H1 (cell line): ENCODE measurements at regions not wholly inside any gene's neighbourhood (a gene's known extent, or its start where the extent isn't known, plus 50 kb on each side); places are given as distances from the start of the nearest gene placed in this dataset.

ENCODE experiments used
- CTCF ChIA-PET: fragments of 300-600 bp; sonication (Branson Sonifier 250); formaldehyde crosslinking; loops from one replicate; lab custom pipeline; 2021; ENCODE audit not compliant: partially characterized antibody; lab: Charles Lee
- POLR2A ChIA-PET: fragments of 300-600 bp; sonication (Branson Sonifier 250); formaldehyde crosslinking; loops from one replicate; lab custom pipeline; 2021; ENCODE audit warnings: inconsistent platforms; ENCODE audit not compliant: partially characterized antibody; lab: Charles Lee
- DNase-seq, 2 experiments: peaks; one replicate each; pipeline versions ENCODE4 v3.0.0 to v3.0.0-alpha.2; 2010 to 2022; ENCODE audit warnings: low spot score in 2 of 2, low read depth in 1 of 2, mixed read lengths in 1 of 2
- FAIRE-seq: peaks from 2 replicates; lab custom pipeline; 2011; peaks lifted over from hg19 to GRCh38; lab: Jason Lieb, UNC
- H2AFZ ChIP-seq: 2 replicates; pipeline ENCODE4 v1.8.1; 2012; ENCODE audit warnings: low read length, inconsistent platforms
- H2AK5ac ChIP-seq: 2 replicates; pipeline ENCODE4 v1.6.1; 2013; ENCODE audit warnings: low read depth, low read length
- H2BK120ac ChIP-seq: replicated peaks from 2 replicates; pipeline ENCODE3; 2013; ENCODE audit warnings: low read depth, low read length, inconsistent platforms
- H2BK12ac ChIP-seq: 2 replicates; pipeline ENCODE4 v1.6.1; 2013; ENCODE audit warnings: low read depth, low read length
- H2BK15ac ChIP-seq: 2 replicates; pipeline ENCODE4 v1.6.1; 2013; ENCODE audit warnings: low read length
- H2BK20ac ChIP-seq: 2 replicates; pipeline ENCODE4 v1.6.1; 2013; ENCODE audit warnings: low read length
- H2BK5ac ChIP-seq: 2 replicates; pipeline ENCODE4 v1.6.1; 2013; ENCODE audit warnings: low read depth, low read length
- H3K14ac ChIP-seq: 2 replicates; pipeline ENCODE4 v1.6.1; 2013; ENCODE audit warnings: inconsistent platforms; ENCODE audit not compliant: insufficient read length
- H3K18ac ChIP-seq: 2 replicates; pipeline ENCODE4 v1.6.1; 2013; ENCODE audit warnings: low read length; ENCODE audit errors: extremely low read depth
- H3K23ac ChIP-seq: 2 replicates; pipeline ENCODE4 v1.6.1; 2013; ENCODE audit warnings: inconsistent platforms; ENCODE audit not compliant: insufficient read length
- H3K23me2 ChIP-seq: 2 replicates; pipeline ENCODE4 v1.6.1; 2013; ENCODE audit warnings: low read depth, low read length
- H3K27ac ChIP-seq: 2 replicates; pipeline ENCODE4 v1.6.1; 2011; ENCODE audit warnings: low read depth, low read length, inconsistent platforms
- H3K27me3 ChIP-seq, 4 experiments: replicated peaks in 1 of 4; 1 replicate in 1 of 4; 2 replicates in 3 of 4; pipeline versions ENCODE4 v1.6.1 to v1.8.1; 2011 to 2013; ENCODE audit warnings: low read length in 3 of 4, mild to moderate bottlenecking in 3 of 4, inconsistent platforms in 2 of 4, mixed read lengths in 2 of 4, moderate library complexity in 1 of 4; ENCODE audit not compliant: control insufficient read depth in 3 of 4, insufficient read depth in 3 of 4; ENCODE audit errors: extremely low read depth in 1 of 4
- H3K36me3 ChIP-seq, 4 experiments: 2 replicates each; pipeline versions ENCODE4 v1.6.1 to v1.8.1; 2011 to 2013; ENCODE audit warnings: mild to moderate bottlenecking in 4 of 4, low read length in 3 of 4, moderate library complexity in 2 of 4, control low read depth in 1 of 4, inconsistent platforms in 1 of 4; ENCODE audit not compliant: insufficient read depth in 4 of 4, control insufficient read depth in 2 of 4
- H3K4ac ChIP-seq: replicated peaks from 2 replicates; pipeline ENCODE3; 2013; ENCODE audit warnings: low read length, low read depth, mixed read lengths, inconsistent platforms; ENCODE audit not compliant: insufficient read length
- H3K4me1 ChIP-seq, 4 experiments: replicated peaks in 1 of 4; 1 replicate in 1 of 4; 2 replicates in 3 of 4; pipeline versions ENCODE4 v1.6.1 to v1.8.1; 2011 to 2013; ENCODE audit warnings: low read length in 3 of 4, inconsistent platforms in 2 of 4, mixed read lengths in 1 of 4; ENCODE audit not compliant: insufficient read depth in 4 of 4, control insufficient read depth in 3 of 4
- H3K4me2 ChIP-seq, 2 experiments: 2 replicates each; pipeline versions ENCODE4 v1.6.1 to v1.8.1; 2011 to 2013; ENCODE audit warnings: low read depth in 2 of 2, low read length in 2 of 2, control low read depth in 1 of 2, inconsistent platforms in 1 of 2, mild to moderate bottlenecking in 1 of 2; ENCODE audit not compliant: insufficient read depth in 1 of 2
- H3K4me3 ChIP-seq, 4 experiments: fragments of 200-600, 300-600 bp in 1 of 4; sonication (generic), shearing (Covaris generic), sonication (Bioruptor Twin) in 1 of 4; 2 replicates each; pipeline versions ENCODE4 v1.5.1 to v1.8.1; 2011 to 2016; ENCODE audit warnings: low read length in 4 of 4, low read depth in 3 of 4, control low read depth in 2 of 4, inconsistent platforms in 2 of 4, mild to moderate bottlenecking in 2 of 4, mixed read lengths in 1 of 4, moderate library complexity in 1 of 4; ENCODE audit not compliant: insufficient read depth in 2 of 4; ENCODE audit errors: extremely low read depth in 1 of 4
- H3K56ac ChIP-seq: replicated peaks from 2 replicates; pipeline ENCODE3; 2013; ENCODE audit warnings: low read depth, mild to moderate bottlenecking, mixed read lengths, low read length, inconsistent platforms; ENCODE audit not compliant: insufficient read length
- H3K79me1 ChIP-seq: 2 replicates; pipeline ENCODE4 v1.6.1; 2013; ENCODE audit warnings: low read depth, low read length, control low read depth
- H3K79me2 ChIP-seq, 2 experiments: 2 replicates each; pipeline versions ENCODE4 v1.6.1 to v1.8.1; 2012 to 2013; ENCODE audit warnings: low read length in 2 of 2, mild to moderate bottlenecking in 2 of 2, inconsistent platforms in 1 of 2; ENCODE audit not compliant: insufficient read depth in 2 of 2, control insufficient read depth in 1 of 2
- H3K9ac ChIP-seq, 4 experiments: replicated peaks in 1 of 4; 1 replicate in 1 of 4; 2 replicates in 3 of 4; pipeline versions ENCODE4 v1.6.1 to v1.8.1; 2011 to 2013; ENCODE audit warnings: low read depth in 3 of 4, low read length in 3 of 4, control low read depth in 2 of 4, mild to moderate bottlenecking in 2 of 4, moderate library complexity in 2 of 4, inconsistent platforms in 1 of 4; ENCODE audit errors: extremely low read depth in 1 of 4
- H3K9me3 ChIP-seq, 2 experiments: 2 replicates each; pipeline versions ENCODE4 v1.6.1 to v1.8.1; 2012 to 2013; ENCODE audit warnings: mild to moderate bottlenecking in 2 of 2, moderate library complexity in 2 of 2, control low read depth in 1 of 2, inconsistent platforms in 1 of 2, low read depth in 1 of 2, low read length in 1 of 2, mixed read lengths in 1 of 2; ENCODE audit not compliant: insufficient read depth in 2 of 2
- H4K20me1 ChIP-seq, 2 experiments: replicated peaks in 1 of 2; 2 replicates each; pipeline versions ENCODE3 to v1.8.1; 2011 to 2013; ENCODE audit warnings: inconsistent platforms in 2 of 2, low read length in 2 of 2, mild to moderate bottlenecking in 1 of 2; ENCODE audit not compliant: insufficient read depth in 2 of 2, control insufficient read depth in 1 of 2
- H4K5ac ChIP-seq: 2 replicates; pipeline ENCODE4 v1.6.1; 2013; ENCODE audit warnings: low read length, low read depth, mixed read lengths, inconsistent platforms; ENCODE audit not compliant: insufficient read length
- H4K8ac ChIP-seq: 2 replicates; pipeline ENCODE4 v1.8.0; 2013; ENCODE audit warnings: mild to moderate bottlenecking, moderate library complexity, low read length, inconsistent platforms; ENCODE audit not compliant: insufficient read depth; ENCODE audit errors: extremely low read depth
- H4K91ac ChIP-seq: replicated peaks from 2 replicates; pipeline ENCODE3; 2013; ENCODE audit warnings: low read length, mixed read lengths, inconsistent platforms; ENCODE audit not compliant: insufficient read length
- BACH1 ChIP-seq: IDR thresholded peaks from 2 replicates; pipeline ENCODE4 v1.6.1; 2012; ENCODE audit warnings: low read length, improper control_type of control experiment
- BRCA1 ChIP-seq: IDR thresholded peaks from 2 replicates; pipeline ENCODE4 v1.6.1; 2012; ENCODE audit warnings: low read depth, low read length, improper control_type of control experiment
- CBX8 ChIP-seq: fragments of 300-800, 300-1000 bp; sonication (generic); IDR thresholded peaks from 2 replicates; pipeline ENCODE4 v1.7.1; 2016; ENCODE audit warnings: low read depth, low read length, borderline replicate concordance
- CHD2 ChIP-seq: IDR thresholded peaks from 2 replicates; pipeline ENCODE4 v1.6.1; 2012; ENCODE audit warnings: low read length, improper control_type of control experiment
- EP300 ChIP-seq, 2 experiments: IDR thresholded peaks; 1 replicate in 1 of 2; 2 replicates in 1 of 2; pipeline ENCODE4 v1.6.1; 2011 to 2012; ENCODE audit warnings: low read depth in 2 of 2, low read length in 2 of 2, mild to moderate bottlenecking in 2 of 2, borderline replicate concordance in 1 of 2, inconsistent platforms in 1 of 2, moderate library complexity in 1 of 2
- GABPA ChIP-seq: IDR thresholded peaks from 2 replicates; pipeline ENCODE4 v1.6.1; 2011; ENCODE audit warnings: mild to moderate bottlenecking, low read length, moderate library complexity, borderline replicate concordance; ENCODE audit not compliant: insufficient read depth
- NANOG ChIP-seq: IDR thresholded peaks from 2 replicates; pipeline ENCODE4 v1.6.1; 2011; ENCODE audit warnings: low read length, low read depth, mild to moderate bottlenecking, inconsistent platforms; ENCODE audit not compliant: insufficient read depth, poor library complexity, severe bottlenecking
- RAD21 ChIP-seq, 2 experiments: IDR thresholded peaks in 1 of 2; conservative IDR thresholded peaks in 1 of 2; 2 replicates each; pipeline ENCODE4 v1.6.1; 2011; ENCODE audit warnings: low read depth in 2 of 2, low read length in 2 of 2, improper control_type of control experiment in 1 of 2, inconsistent platforms in 1 of 2, mild to moderate bottlenecking in 1 of 2, moderate library complexity in 1 of 2
- SP1 ChIP-seq: IDR thresholded peaks from 2 replicates; pipeline ENCODE4 v1.6.1; 2011; ENCODE audit warnings: low read depth, low read length
- SP2 ChIP-seq: IDR thresholded peaks from 2 replicates; pipeline ENCODE4 v1.6.1; 2012; ENCODE audit warnings: mild to moderate bottlenecking, low read length, inconsistent platforms
- SP4 ChIP-seq: IDR thresholded peaks from 2 replicates; pipeline ENCODE4 v1.6.1; 2012; ENCODE audit warnings: low read length, inconsistent platforms
- TCF12 ChIP-seq: IDR thresholded peaks from 2 replicates; pipeline ENCODE4 v1.6.1; 2011; ENCODE audit warnings: low read depth, mild to moderate bottlenecking, low read length
- ZNF274 ChIP-seq: IDR thresholded peaks from 2 replicates; pipeline ENCODE4 v1.7.0; 2012; ENCODE audit warnings: low read length, borderline replicate concordance; ENCODE audit errors: extremely low read depth
- TF ChIP-seq, protein P1 (sequence below): IDR thresholded peaks from 2 replicates; pipeline ENCODE4 v1.6.1; 2012; ENCODE audit warnings: low read length, inconsistent platforms

DNA sequence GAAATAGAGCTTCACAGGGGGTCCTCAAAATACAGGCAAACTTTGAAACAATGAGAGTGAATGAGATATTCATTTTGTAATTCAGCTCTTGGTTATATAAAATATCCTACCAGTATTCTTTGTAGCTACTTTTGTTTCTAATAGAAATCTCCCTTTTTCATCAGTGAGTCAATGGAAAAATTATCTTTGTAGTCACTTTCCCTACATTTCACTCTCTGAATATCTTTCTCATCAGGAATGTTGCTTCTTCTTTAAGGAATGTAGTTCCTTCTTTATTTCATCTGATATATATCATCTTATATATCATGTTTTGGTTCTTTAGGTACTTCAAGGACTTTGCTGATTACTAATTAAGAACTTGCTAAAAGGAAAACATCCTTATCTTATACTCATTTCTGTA, 280.3 kb upstream of the NUDT12 start:
- Histone ChIP-seq H3K18ac (no peak overlapping the region), H4K8ac (no peak overlapping the region), H3K9me3 (no peaks in the 10 kb centered on the region), H4K20me1 (no peaks in the 10 kb centered on the region), H3K56ac (no peak overlapping the region), H2BK5ac (no peak overlapping the region), H3K4me3 (no peak overlapping the region), H2BK20ac (no peak overlapping the region), H2BK12ac (no peak overlapping the region), H3K4ac (no peak overlapping the region), H3K79me1 (no peaks in the 10 kb centered on the region), H2AK5ac (no peak overlapping the region), H2AFZ (no peak overlapping the region), H4K5ac (no peak overlapping the region), H4K91ac (no peak overlapping the region), H3K36me3 (no peaks in the 10 kb centered on the region), H3K4me1 (no peaks in the 10 kb centered on the region), H3K9ac (no peak overlapping the region), H3K14ac (no peak overlapping the region), H3K27me3 (no peaks in the 10 kb centered on the region), H3K79me2 (no peaks in the 10 kb centered on the region), H3K4me2 (no peak overlapping the region), H2BK120ac (no peak overlapping the region), H3K23ac (no peak overlapping the region), H2BK15ac (no peak overlapping the region), H3K27ac (no peak overlapping the region), H3K23me2 (no peaks in the 10 kb centered on the region)
- no peak for TF ChIP-seq CBX8
- TF ChIP-seq NANOG: no peak
- TF ChIP-seq ZNF274: no peak
- TF ChIP-seq BACH1: no peak
- TF ChIP-seq TCF12: no peak
- no peak for TF ChIP-seq BRCA1
- no peak for TF ChIP-seq RAD21 (IDR thresholded peaks at IDR 0.05 in 1 of 2, conservative IDR thresholded peaks at IDR 0.05 in 1 of 2; ENCODE audit: low read depth in 2 of 2, low read length in 2 of 2)
- TF ChIP-seq GABPA: no peak
- TF ChIP-seq EP300 (IDR thresholded peaks at IDR 0.05; ENCODE audit: borderline replicate concordance in 1 of 2, low read depth in 2 of 2, low read length in 2 of 2): no peak
- TF ChIP-seq, protein P1, sequence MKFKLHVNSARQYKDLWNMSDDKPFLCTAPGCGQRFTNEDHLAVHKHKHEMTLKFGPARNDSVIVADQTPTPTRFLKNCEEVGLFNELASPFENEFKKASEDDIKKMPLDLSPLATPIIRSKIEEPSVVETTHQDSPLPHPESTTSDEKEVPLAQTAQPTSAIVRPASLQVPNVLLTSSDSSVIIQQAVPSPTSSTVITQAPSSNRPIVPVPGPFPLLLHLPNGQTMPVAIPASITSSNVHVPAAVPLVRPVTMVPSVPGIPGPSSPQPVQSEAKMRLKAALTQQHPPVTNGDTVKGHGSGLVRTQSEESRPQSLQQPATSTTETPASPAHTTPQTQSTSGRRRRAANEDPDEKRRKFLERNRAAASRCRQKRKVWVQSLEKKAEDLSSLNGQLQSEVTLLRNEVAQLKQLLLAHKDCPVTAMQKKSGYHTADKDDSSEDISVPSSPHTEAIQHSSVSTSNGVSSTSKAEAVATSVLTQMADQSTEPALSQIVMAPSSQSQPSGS: no peak
- TF ChIP-seq CHD2: no peak
- no peak for TF ChIP-seq SP2
- TF ChIP-seq SP1: no peak
- no peak for TF ChIP-seq SP4
- ChIA-PET POLR2A (no interaction called here), CTCF (interaction anchor here (1.4 to 2.9 kb wide), 2 partner anchors 13 to 336 kb away, joined by 3 to 17 read pairs; no protein-coding TSS in a partner anchor)
- no peak for DNase-seq
- no peak for FAIRE-seq
